ENCODE measurements at regions not wholly inside any gene's neighbourhood (a gene's known extent, or its start where the extent isn't known, plus 50 kb on each side); places are given as distances from the start of the nearest gene placed in this dataset.
"Not testable (repeated sequence)": the region's sequence is repeated elsewhere in the genome, so short reads cannot be mapped to it uniquely, and the experiment has no call there.

DNA sequence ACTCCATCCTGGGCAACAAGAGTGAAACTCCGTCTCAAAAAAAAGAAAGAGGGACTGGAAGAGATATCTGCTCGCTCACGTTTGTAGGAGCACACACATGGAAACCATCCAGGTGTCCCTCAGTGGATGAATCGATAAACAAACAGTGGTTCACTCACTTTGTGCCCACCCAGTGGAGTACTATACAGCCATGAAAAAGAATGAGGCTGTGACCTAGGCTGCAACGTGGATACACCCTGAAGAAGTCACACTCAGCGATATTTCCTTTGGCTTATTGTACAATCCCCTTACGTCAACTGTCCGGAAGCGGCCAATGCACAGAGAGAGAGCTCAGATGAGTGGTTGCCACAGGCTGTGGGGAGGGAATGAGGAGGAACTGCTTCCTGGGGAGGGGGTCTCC is 82.3 kb upstream of the PPP2R3B start:
- H3K27me3 Mint-ChIP-seq, result no peaks in the 10 kb centered on the region
- H3K36me3 Mint-ChIP-seq, result peaks cover 2% of the 10 kb centered on the region
- peaks cover 16% of the 10 kb centered on the region for H3K9me3 Mint-ChIP-seq
- no peak overlapping the region for H3K4me3 Mint-ChIP-seq
- CTCF ChIA-PET, result no interaction called here
- no peak for DNase-seq
- no peak overlapping the region for H3K27ac Mint-ChIP-seq
- POLR2A ChIA-PET, result no interaction called here
- intact Hi-C loops (cut with micrococcal nuclease), result no loop called here
- no peaks in the 10 kb centered on the region for H3K4me1 Mint-ChIP-seq (ENCODE audit: low read depth)

DNA sequence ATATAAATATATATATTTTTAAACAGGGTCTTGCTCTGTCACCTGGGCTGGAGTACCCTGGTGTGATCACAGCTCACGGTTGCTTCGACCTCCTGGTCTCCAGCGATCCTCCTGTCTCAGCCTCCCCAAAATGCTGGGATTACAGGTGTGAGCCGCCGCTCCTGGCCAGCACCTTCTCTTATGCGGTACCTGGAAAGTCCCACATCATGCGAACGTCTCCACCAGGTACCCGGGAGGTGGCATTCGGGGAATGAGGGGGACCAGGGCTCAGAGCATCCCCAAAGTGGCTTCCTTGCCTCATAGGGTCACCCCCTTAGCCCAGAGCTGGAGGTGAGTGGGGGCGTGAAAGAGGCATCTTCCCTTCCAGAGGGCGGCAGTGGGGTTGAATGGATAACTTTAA is 84.0 kb upstream of the PPP2R3B start:
- Mint-ChIP-seq H3K4me3 (no peak overlapping the region), H3K36me3 (peaks cover 2% of the 10 kb centered on the region), H3K9me3 (peaks cover 16% of the 10 kb centered on the region), H3K27me3 (no peaks in the 10 kb centered on the region), H3K27ac (no peak overlapping the region), H3K4me1 (ENCODE audit: low read depth) (no peaks in the 10 kb centered on the region)
- ChIA-PET POLR2A (no interaction called here), CTCF (no interaction called here)
- no peak for DNase-seq
- intact Hi-C loops (cut with micrococcal nuclease), result no loop called here

DNA sequence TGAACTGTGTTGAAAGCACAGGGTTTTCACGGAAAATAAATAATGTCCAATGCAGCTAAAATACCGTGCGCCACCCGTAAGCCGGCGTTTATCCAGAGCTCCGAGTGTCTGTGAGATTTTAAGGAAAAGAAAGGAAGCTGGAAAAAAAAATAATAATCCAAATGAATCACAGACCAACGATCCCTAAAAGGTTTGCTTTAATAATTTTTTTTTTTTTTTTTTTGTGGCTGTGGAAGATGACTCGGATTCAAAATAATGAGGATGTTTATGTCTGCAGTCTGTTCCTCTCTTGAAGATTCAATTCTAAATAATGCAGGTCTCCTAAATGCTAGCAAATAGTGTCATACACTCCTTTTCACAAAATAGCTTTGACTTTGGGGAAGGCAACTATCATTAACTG is 84.6 kb upstream of the PPP2R3B start:
- H3K4me3 Mint-ChIP-seq, result no peak overlapping the region

DNA sequence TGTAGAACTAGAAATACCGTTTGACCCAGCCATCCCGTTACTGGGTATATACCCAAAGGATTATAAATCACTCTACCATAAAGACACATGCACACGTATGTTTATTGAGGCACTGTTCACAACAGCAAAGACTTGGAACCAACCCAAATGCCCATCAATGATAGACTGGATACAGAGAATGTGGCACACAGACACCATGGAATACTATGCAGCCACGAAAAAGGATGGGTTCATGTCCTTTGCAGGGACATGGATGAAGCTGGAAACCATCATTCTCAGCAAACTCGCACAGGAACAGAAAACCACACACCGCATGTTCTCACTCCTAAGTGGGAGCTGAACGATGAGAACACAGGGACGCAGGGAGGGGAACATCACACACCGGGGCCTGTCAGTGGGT is 85.6 kb upstream of the PPP2R3B start:
- H3K27ac Mint-ChIP-seq; H3K27me3 Mint-ChIP-seq; POLR2A ChIA-PET; H3K36me3 Mint-ChIP-seq; H3K4me1 Mint-ChIP-seq (ENCODE audit: low read depth); H3K4me3 Mint-ChIP-seq; DNase-seq; CTCF ChIA-PET; intact Hi-C loops (cut with micrococcal nuclease): not testable (repeated sequence)
- peaks cover 16% of the 10 kb centered on the region for H3K9me3 Mint-ChIP-seq

More for the DNA sequence above, 84.6 kb upstream of the PPP2R3B start:
- no peak overlapping the region for H3K27ac Mint-ChIP-seq
- intact Hi-C loops (cut with micrococcal nuclease), result no loop called here
- CTCF ChIA-PET, result no interaction called here
- H3K9me3 Mint-ChIP-seq, result peaks cover 16% of the 10 kb centered on the region
- H3K36me3 Mint-ChIP-seq, result peaks cover 2% of the 10 kb centered on the region
- H3K4me1 Mint-ChIP-seq (ENCODE audit: low read depth), result no peaks in the 10 kb centered on the region
- H3K27me3 Mint-ChIP-seq, result no peaks in the 10 kb centered on the region
- DNase-seq, result no peak
- POLR2A ChIA-PET, result no interaction called here

DNA sequence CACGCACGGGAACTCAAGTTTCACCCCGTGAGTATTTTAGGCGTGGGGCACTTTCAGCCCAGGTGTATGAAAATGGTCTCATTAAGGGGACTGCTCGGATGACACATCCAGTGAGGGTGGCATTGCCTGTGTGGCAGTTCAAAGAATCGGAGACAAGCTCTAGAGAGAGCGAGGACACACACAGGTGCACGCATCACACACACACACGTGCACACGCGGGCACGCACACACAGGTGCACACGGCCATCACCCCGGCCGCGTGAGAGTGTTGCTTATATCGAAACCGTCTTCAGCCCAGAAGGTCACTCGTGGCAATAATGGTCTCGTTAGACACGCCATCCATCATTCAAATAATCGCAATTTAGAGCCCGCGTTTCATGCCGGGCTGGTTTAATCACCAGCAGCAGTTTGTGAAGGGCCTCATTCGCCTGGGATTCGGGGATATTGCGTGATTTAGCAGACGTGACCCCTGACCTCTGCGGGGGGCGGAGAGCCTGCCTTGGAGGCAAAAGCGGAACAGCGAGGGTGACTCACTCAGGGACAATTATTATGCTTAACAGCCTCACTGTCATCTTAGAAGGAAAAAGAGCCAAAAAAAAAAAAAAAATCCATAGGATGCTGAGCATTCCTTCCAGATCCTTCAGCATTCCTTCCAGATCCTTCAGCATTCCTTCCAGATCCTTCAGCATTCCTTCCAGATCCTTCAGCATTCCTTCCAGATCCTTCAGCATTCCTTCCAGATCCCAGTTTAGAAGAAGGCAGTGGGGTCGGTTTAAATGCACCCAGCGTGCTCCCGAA is 89.4 kb upstream of the PPP2R3B start:
- no peak overlapping the region for H3K4me3 Mint-ChIP-seq
- CTCF ChIA-PET, result no interaction called here
- POLR2A ChIA-PET, result no interaction called here
- H3K4me1 Mint-ChIP-seq (ENCODE audit: low read depth), result no peaks in the 10 kb centered on the region
- no peaks in the 10 kb centered on the region for H3K27me3 Mint-ChIP-seq
- peaks cover 11% of the 10 kb centered on the region for H3K9me3 Mint-ChIP-seq
- intact Hi-C loops (cut with micrococcal nuclease), result no loop called here
- H3K27ac Mint-ChIP-seq, result no peak overlapping the region
- H3K36me3 Mint-ChIP-seq, result peaks cover 2% of the 10 kb centered on the region
- no peak for DNase-seq

DNA sequence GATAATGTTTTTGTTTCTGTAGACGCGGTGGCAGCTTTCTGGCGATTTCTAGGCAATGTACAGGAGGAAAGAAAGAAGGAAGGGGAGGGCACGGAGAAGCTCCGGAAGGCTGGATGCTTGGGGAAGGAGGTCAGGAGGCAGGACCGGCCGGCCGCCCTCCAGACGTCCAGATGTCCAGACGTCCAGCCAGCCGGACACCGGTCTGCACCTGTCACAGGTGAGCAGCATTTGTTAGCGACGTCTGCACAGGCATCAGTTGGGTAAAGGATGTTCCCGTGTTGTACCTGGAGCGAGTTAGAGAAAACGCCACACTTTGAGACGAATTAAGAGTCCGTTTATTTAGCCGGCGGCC is 90.0 kb upstream of the PPP2R3B start:
- DNase-seq, result no peak
- Mint-ChIP-seq H3K9me3 (peaks cover 11% of the 10 kb centered on the region), H3K4me1 (ENCODE audit: low read depth) (no peaks in the 10 kb centered on the region), H3K4me3 (no peak overlapping the region), H3K27me3 (no peaks in the 10 kb centered on the region), H3K36me3 (peaks cover 2% of the 10 kb centered on the region), H3K27ac (no peak overlapping the region)
- CTCF ChIA-PET, result no interaction called here
- intact Hi-C loops (cut with micrococcal nuclease), result no loop called here
- POLR2A ChIA-PET, result no interaction called here

DNA sequence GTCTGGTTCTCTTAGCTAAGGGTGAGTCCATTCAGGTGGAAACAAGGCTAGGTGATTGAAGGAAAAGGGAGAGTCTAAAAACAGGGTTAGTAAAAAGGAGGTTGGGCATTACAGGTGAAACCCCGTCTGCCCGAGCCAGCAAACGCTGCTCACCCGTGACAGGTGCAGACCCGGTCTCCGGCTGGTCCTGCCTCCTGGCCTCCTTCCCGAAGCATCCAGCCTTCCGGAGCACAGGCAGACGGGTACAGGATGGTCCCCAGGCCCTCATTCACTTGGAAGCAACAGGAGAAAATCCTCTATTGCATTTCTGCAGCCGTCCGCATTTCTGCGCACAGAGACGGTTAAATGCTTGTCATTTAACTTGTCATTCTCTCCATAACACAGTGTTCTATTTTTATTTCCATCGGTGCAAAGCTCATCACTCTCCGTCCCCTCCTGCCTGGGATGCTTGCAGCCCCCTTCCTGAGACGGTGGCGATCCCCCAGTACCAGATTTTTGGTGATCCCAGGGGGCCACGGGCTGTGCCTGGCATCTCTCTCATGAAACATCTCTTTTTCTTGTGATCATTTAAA is 90.8 kb upstream of the PPP2R3B start:
- CTCF ChIA-PET, result no interaction called here
- DNase-seq, result no peak
- H3K27me3 Mint-ChIP-seq, result no peaks in the 10 kb centered on the region
- intact Hi-C loops (cut with micrococcal nuclease), result no loop called here
- peaks cover 5% of the 10 kb centered on the region for H3K9me3 Mint-ChIP-seq
- POLR2A ChIA-PET, result no interaction called here
- H3K27ac Mint-ChIP-seq, result no peak overlapping the region
- H3K36me3 Mint-ChIP-seq, result peaks cover 2% of the 10 kb centered on the region
- H3K4me3 Mint-ChIP-seq, result no peak overlapping the region
- H3K4me1 Mint-ChIP-seq (ENCODE audit: low read depth), result no peaks in the 10 kb centered on the region

DNA sequence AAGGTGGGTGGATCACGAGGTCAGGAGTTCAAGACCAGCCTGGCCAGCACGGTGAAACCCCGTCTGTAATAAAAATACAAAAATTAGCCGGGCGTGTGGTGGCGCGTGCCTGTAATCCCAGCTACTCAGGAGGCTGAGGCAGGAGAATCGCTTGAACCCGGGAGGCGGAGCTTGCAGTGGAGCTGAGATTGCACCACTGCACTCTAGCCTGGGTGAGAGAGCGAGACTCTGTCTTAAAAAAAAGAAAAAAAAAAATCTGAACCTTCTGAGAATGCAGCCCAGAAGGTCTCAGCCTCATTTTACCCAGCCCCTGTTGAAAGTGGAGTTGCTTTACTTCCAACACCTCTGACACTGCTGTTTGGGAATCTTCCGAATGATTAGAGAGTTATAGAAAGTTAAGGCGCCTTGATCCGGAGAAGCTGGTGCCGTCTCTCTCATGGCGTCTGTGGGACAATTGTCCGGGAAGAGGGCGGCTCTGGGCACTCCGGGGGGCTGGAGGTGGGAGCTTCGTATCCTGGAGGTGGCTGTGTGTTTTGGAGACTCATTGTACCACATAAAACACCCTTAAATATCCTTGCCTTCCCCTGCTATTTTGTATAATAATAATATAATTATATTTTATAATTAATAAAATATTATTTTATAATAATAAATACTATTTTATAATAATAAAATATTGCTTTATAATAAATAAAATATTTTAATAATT is 92.7 kb upstream of the PPP2R3B start:
- Mint-ChIP-seq H3K4me1 (ENCODE audit: low read depth) (no peaks in the 10 kb centered on the region), H3K36me3 (no peaks in the 10 kb centered on the region), H3K27ac (no peak overlapping the region), H3K9me3 (no peaks in the 10 kb centered on the region), H3K27me3 (no peaks in the 10 kb centered on the region), H3K4me3 (no peak overlapping the region)
- intact Hi-C loops (cut with micrococcal nuclease), result no loop called here
- CTCF ChIA-PET, result no interaction called here
- DNase-seq, result peak; percentile 11
- POLR2A ChIA-PET, result no interaction called here

DNA sequence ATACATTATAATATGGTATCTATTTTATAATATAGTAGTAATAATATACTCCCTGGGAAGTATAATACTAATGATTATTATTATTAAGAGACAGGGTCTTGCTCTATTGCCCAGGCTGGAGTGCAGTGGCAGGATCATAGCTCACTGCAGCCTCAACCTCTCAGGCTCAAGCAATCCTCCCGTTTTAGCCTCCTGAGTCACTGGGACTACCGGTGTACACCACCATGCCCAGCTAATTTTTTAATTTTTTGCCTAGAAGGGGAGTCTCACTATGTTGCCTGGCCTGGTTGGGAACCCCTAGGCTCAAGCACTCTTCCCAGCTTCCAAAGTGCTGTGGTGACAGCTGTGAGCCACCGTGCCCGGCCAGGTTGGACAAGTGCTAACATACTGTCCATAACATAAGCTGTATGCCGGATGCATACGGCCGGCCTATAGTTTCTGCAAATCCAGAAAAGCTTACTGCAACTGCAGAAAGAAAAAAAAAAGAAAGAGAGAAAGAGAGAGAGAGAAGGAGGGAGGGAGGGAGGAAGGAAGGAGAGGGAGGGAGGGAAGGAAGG is 94.2 kb upstream of the PPP2R3B start:
- Mint-ChIP-seq H3K27ac (no peak overlapping the region), H3K4me3 (no peak overlapping the region), H3K36me3 (no peaks in the 10 kb centered on the region), H3K27me3 (no peaks in the 10 kb centered on the region), H3K4me1 (ENCODE audit: low read depth) (no peaks in the 10 kb centered on the region), H3K9me3 (no peaks in the 10 kb centered on the region)
- ChIA-PET CTCF (no interaction called here), POLR2A (no interaction called here)
- DNase-seq, result peak; percentile 11
- intact Hi-C loops (cut with micrococcal nuclease), result no loop called here

DNA sequence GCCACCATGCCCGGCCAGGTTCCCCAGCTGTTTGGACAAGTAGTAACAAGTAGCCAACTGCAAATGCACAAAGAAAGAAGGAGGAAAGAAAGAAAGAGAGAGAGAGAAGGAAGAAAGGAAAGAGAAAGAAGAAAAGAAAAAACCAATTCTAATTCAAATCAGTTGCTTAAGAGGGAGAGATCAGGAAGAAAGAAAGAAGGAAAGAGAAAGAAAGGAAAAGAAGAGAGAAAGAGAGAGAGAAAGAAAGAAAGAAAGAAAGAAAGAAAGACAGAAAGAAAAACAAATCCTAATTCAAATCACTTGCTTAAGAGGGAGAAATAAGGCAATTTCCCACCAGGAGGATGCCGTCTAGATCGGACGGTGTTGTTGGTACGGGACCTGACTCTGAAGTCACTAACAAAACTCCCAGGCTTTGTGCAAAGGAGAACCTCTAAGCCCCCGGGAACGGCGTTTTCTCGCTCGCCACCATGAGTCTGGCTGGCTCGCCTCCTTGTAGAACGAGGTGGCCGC is 95.5 kb upstream of the PPP2R3B start:
- Mint-ChIP-seq H3K36me3 (no peaks in the 10 kb centered on the region), H3K27me3 (no peaks in the 10 kb centered on the region), H3K4me1 (ENCODE audit: low read depth) (no peaks in the 10 kb centered on the region), H3K9me3 (no peaks in the 10 kb centered on the region), H3K27ac (no peak overlapping the region), H3K4me3 (no peak overlapping the region)
- intact Hi-C loops (cut with micrococcal nuclease), result no loop called here
- CTCF ChIA-PET, result no interaction called here
- DNase-seq, result no peak
- POLR2A ChIA-PET, result no interaction called here

DNA sequence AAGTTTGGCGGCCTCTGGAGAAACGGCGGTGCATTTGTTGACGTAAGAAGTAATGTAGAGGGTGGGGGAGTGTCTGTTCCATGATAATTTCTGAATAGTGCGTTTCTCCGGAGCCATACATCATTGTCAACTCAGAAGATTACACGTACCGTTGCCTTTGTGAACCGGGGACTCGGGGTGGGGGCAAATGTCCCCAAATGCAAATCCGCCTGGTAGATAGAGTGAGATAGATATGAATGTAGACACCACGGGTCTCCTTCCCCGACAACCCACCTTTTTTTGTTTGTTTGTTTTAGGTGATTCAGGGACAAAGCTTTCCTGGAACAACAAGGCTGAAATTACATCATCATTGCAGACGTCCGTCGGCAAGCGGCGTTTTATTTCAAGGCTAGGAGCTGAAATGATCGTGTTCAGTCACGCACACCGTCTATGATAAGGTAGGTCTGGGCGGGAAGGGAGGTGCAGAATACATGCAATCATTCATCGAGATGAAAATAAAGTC is 96.0 kb upstream of the PPP2R3B start:
- Mint-ChIP-seq H3K4me3 (no peak overlapping the region), H3K36me3 (no peaks in the 10 kb centered on the region), H3K9me3 (no peaks in the 10 kb centered on the region), H3K4me1 (ENCODE audit: low read depth) (no peaks in the 10 kb centered on the region), H3K27me3 (no peaks in the 10 kb centered on the region), H3K27ac (no peak overlapping the region)
- DNase-seq, result no peak
- CTCF ChIA-PET, result no interaction called here
- intact Hi-C loops (cut with micrococcal nuclease), result no loop called here
- POLR2A ChIA-PET, result no interaction called here

DNA sequence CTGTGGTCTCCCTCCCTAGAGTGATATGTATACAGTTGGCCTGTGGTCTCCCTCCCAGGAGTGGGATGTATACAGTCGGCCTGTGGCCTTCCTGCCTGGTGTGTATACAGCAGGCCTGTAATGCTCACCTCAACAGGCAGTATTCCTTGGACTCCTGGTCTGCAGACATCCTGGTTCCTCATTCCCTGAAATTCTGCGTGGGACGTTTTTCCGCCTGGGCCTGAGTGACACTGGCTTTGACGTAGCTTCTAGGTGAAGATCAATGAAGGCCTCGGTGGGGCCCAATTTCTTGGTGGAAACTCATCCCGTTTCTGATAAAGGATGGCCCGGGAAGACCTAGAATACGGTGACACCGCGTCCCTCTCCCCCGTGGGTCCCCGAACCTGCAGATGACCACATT is 98.7 kb upstream of the PPP2R3B start:
- H3K27me3 Mint-ChIP-seq, result no peaks in the 10 kb centered on the region
- ChIA-PET POLR2A (no interaction called here), CTCF (no interaction called here)
- H3K4me3 Mint-ChIP-seq, result no peak overlapping the region
- H3K36me3 Mint-ChIP-seq, result no peaks in the 10 kb centered on the region
- no peaks in the 10 kb centered on the region for H3K9me3 Mint-ChIP-seq
- DNase-seq, result no peak
- H3K4me1 Mint-ChIP-seq (ENCODE audit: low read depth), result no peaks in the 10 kb centered on the region
- H3K27ac Mint-ChIP-seq, result no peak overlapping the region
- intact Hi-C loops (cut with micrococcal nuclease), result no loop called here
